HL-60 (cell line): ENCODE measurements at regions not wholly inside any gene's neighbourhood (a gene's known extent, or its start where the extent isn't known, plus 50 kb on each side); places are given as distances from the start of the nearest gene placed in this dataset.

Experiments used
- DNase-seq, 2 experiments: peaks; one replicate each; pipeline ENCODE4 v3.0.0-alpha.2; 2010 to 2020; ENCODE audit warnings: low read depth in 1 of 2, low spot score in 1 of 2
- H3K27ac ChIP-seq: fragments of 250-450 bp; sonication (Bioruptor Pico); replicated peaks from 2 replicates; pipeline ENCODE4 v1.5.1; 2020; ENCODE audit warnings: mild to moderate bottlenecking, moderate library complexity
- H3K27me3 ChIP-seq: fragments of 250-450 bp; sonication (Bioruptor Pico); 2 replicates; pipeline ENCODE4 v1.5.1; 2021; ENCODE audit warnings: mild to moderate bottlenecking, moderate library complexity; ENCODE audit not compliant: insufficient read depth, poor library complexity, severe bottlenecking
- H3K4me3 ChIP-seq: replicated peaks from 2 replicates; pipeline ENCODE4 v1.5.1; 2011; ENCODE audit warnings: mild to moderate bottlenecking, control low read depth, low read length; ENCODE audit not compliant: insufficient read depth
- GABPA ChIP-seq: IDR thresholded peaks from 2 replicates; pipeline ENCODE4 v1.6.1; 2012; ENCODE audit warnings: low read depth
- POLR2AphosphoS5 ChIP-seq: IDR thresholded peaks from 2 replicates; pipeline ENCODE4 v1.6.1; 2012; ENCODE audit warnings: low read depth
- SPI1 ChIP-seq: IDR thresholded peaks from 2 replicates; pipeline ENCODE4 v1.6.1; 2012; ENCODE audit warnings: low read depth, mild to moderate bottlenecking, borderline replicate concordance
- TF ChIP-seq, protein P1 (sequence below): IDR thresholded peaks from one replicate; pipeline ENCODE4 v1.5.1; 2011; ENCODE audit warnings: low read length, control low read depth, inconsistent platforms; ENCODE audit not compliant: insufficient read depth
- TF ChIP-seq, protein P2 (sequence below): IDR thresholded peaks from 2 replicates; pipeline ENCODE4 v1.6.1; 2012; ENCODE audit warnings: low read depth; ENCODE audit not compliant: insufficient replicate concordance

DNA sequence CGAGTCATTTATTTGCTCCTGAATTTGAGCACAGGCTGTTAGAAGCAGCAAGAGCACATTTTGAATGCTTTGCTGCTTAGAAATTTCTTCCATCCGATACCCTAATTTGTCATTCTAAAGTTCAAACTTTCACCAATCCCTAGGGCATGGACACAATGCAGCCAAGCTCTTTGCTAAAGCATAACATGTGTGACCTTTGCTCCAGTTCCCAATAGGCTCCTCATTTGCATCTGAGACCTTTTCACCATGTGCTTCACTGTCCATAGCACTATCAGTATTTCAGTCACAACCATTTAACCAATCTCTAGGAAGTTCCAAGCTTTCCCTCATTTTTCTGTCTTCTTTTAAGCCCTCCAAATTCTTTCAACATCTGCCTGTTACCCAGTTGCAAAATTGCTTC is 1333.1 kb downstream of the SI start:
- no peak for DNase-seq
- Histone ChIP-seq H3K27ac (no peak overlapping the region), H3K4me3 (no peak overlapping the region), H3K27me3 (no peaks in the 10 kb centered on the region)
- TF ChIP-seq SPI1 (no peak), GABPA (no peak), POLR2AphosphoS5 (no peak)
- TF ChIP-seq, protein P1, sequence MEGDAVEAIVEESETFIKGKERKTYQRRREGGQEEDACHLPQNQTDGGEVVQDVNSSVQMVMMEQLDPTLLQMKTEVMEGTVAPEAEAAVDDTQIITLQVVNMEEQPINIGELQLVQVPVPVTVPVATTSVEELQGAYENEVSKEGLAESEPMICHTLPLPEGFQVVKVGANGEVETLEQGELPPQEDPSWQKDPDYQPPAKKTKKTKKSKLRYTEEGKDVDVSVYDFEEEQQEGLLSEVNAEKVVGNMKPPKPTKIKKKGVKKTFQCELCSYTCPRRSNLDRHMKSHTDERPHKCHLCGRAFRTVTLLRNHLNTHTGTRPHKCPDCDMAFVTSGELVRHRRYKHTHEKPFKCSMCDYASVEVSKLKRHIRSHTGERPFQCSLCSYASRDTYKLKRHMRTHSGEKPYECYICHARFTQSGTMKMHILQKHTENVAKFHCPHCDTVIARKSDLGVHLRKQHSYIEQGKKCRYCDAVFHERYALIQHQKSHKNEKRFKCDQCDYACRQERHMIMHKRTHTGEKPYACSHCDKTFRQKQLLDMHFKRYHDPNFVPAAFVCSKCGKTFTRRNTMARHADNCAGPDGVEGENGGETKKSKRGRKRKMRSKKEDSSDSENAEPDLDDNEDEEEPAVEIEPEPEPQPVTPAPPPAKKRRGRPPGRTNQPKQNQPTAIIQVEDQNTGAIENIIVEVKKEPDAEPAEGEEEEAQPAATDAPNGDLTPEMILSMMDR: no peak
- TF ChIP-seq, protein P2, sequence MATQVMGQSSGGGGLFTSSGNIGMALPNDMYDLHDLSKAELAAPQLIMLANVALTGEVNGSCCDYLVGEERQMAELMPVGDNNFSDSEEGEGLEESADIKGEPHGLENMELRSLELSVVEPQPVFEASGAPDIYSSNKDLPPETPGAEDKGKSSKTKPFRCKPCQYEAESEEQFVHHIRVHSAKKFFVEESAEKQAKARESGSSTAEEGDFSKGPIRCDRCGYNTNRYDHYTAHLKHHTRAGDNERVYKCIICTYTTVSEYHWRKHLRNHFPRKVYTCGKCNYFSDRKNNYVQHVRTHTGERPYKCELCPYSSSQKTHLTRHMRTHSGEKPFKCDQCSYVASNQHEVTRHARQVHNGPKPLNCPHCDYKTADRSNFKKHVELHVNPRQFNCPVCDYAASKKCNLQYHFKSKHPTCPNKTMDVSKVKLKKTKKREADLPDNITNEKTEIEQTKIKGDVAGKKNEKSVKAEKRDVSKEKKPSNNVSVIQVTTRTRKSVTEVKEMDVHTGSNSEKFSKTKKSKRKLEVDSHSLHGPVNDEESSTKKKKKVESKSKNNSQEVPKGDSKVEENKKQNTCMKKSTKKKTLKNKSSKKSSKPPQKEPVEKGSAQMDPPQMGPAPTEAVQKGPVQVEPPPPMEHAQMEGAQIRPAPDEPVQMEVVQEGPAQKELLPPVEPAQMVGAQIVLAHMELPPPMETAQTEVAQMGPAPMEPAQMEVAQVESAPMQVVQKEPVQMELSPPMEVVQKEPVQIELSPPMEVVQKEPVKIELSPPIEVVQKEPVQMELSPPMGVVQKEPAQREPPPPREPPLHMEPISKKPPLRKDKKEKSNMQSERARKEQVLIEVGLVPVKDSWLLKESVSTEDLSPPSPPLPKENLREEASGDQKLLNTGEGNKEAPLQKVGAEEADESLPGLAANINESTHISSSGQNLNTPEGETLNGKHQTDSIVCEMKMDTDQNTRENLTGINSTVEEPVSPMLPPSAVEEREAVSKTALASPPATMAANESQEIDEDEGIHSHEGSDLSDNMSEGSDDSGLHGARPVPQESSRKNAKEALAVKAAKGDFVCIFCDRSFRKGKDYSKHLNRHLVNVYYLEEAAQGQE: no peak

DNA sequence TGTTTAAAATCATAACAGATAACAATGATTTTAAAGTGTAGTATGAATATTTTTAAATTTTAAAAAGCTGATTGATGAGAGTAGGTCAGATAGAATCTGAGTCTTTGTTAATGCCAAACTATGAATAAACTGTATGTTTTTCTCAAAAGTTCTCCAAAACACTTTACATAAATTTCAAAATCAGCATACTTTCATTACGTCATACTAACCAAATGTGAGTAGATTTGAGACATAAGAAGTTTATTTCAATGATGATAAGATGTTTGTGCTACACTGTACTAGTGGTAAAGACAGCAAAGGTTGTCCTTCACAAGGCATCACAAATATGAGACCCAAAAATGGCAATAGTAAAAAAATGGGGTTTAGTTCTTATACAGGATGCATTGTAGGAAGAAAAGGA is 1342.9 kb downstream of the SI start:
- DNase-seq: no peak
- no peak overlapping the region for H3K27ac ChIP-seq
- no peaks in the 10 kb centered on the region for H3K27me3 ChIP-seq
- H3K4me3 ChIP-seq: no peak overlapping the region
- no peak for TF ChIP-seq GABPA

DNA sequence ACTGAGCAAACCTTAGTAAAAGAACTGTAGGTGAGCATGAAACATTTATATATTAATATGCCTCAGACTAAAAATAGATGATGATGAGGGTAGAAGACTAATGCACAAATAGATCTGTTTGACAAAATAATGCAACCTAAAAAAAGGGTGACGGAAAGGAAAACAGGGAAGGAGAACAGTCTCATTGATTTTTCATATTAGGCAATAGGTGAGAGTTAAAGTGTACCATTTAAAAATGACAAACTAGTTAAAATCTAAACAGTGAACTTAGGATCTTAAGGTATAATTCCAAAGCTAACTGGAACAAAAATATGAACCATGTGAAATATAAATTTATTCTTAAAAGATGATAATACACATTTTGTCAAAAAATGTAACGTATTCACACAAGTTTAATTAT is 1347.6 kb downstream of the SI start:
- TF ChIP-seq, protein P1: no peak
- TF ChIP-seq POLR2AphosphoS5 (no peak), GABPA (no peak), SPI1 (no peak)
- TF ChIP-seq, protein P2: no peak
- no peak overlapping the region for H3K27ac ChIP-seq
- no peaks in the 10 kb centered on the region for H3K27me3 ChIP-seq
- no peak for DNase-seq
- H3K4me3 ChIP-seq: no peak overlapping the region

DNA sequence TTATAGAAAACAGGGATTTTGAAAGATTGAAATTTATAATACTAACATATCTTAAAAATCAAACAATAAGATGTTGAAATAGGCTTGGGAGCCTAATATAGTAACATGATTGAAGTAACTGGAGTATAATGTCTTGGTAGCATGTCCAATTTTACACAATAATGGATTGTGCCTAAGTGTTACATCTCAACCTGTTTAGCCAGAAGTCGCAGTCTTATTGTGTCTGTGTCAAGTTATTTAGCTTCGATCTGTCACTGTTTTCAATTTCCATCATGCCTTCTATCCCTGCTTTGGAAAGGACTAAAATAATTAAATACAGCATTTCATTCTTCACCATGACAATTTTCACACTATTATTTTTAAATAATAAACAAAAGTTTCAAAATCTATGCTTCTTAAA is 1352.2 kb downstream of the SI start:
- H3K4me3 ChIP-seq: no peak overlapping the region
- H3K27ac ChIP-seq: no peak overlapping the region
- TF ChIP-seq SPI1: no peak
- H3K27me3 ChIP-seq: no peaks in the 10 kb centered on the region
- DNase-seq: no peak

DNA sequence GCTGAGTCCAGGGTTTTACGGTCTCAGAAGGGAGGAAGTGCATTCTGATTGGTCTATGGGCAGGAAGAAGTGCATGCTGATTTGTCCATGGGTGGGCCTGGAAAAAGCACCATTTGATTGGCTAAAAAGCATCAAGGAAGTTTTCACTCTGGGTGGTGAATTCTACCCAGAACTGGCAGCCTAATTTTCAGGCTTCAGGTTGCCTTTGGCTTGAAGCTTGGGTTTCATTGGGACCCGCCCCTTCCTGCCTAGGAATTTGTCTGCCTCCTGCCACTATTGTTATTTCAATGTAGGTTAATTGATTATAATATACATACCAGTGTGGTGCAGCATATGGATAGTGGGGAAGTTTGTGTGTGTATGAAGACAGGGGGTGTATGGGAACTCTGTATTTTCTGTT is 1355.9 kb downstream of the SI start:
- Histone ChIP-seq H3K4me3 (no peak overlapping the region), H3K27ac (no peak overlapping the region), H3K27me3 (no peaks in the 10 kb centered on the region)
- no peak for DNase-seq
- TF ChIP-seq GABPA (no peak), SPI1 (no peak), POLR2AphosphoS5 (no peak)
- TF ChIP-seq, protein P1: no peak
- TF ChIP-seq, protein P2: no peak
